Gastroesophageal sphincter (tissue), 3 donors: ENCODE measurements at regions not wholly inside any gene's neighbourhood (a gene's known extent, or its start where the extent isn't known, plus 50 kb on each side); places are given as distances from the start of the nearest gene placed in this dataset.

Experiments used
- CTCF ChIP-seq, 4 experiments: fragments of 200-600 bp in 2 of 4; fragments of 450-650 bp in 2 of 4; sonication (generic) in 1 of 4; IDR thresholded peaks; one replicate each; pipeline ENCODE4 v1.5.1; 2017 to 2019; ENCODE audit warnings: antibody characterized with exemption in 4 of 4, mild to moderate bottlenecking in 2 of 4, moderate library complexity in 2 of 4
- POLR2A ChIP-seq, 2 donors: fragments of 450-650 bp; IDR thresholded peaks; one replicate each; pipeline ENCODE4 v1.6.1; 2017; ENCODE audit warnings: antibody characterized with exemption in 2 of 2, mild to moderate bottlenecking in 2 of 2, moderate library complexity in 1 of 2

GRCh38 chr12:87280893-87281292 is 748.3 kb downstream of the C12orf50 start:
- TF ChIP-seq CTCF (IDR thresholded peaks at IDR 0.05) (no peak), POLR2A (IDR thresholded peaks at IDR 0.05) (no peak)
